ENCODE measurements at regions not wholly inside any gene's neighbourhood (a gene's known extent, or its start where the extent isn't known, plus 50 kb on each side); places are given as distances from the start of the nearest gene placed in this dataset.

- no peak for TF ChIP-seq CTCF (IDR thresholded peaks at IDR 0.05; ENCODE audit: low read depth, low read length)
- no peak overlapping the region for H3K4me3 ChIP-seq (ENCODE audit: low read depth, low read length)
Measured at GRCh38 chr18:1048032-1048431, 143.4 kb downstream of the ADCYAP1 start.

- no peak for TF ChIP-seq CTCF (IDR thresholded peaks at IDR 0.05; ENCODE audit: low read depth, low read length)
- H3K4me3 ChIP-seq (ENCODE audit: low read depth, low read length), result no peak overlapping the region
Measured at GRCh38 chr18:1049173-1049572, 144.5 kb downstream of the ADCYAP1 start.

GRCh38 chr18:1050012-1050657 is 145.5 kb downstream of the ADCYAP1 start:
- no peak for TF ChIP-seq CTCF (IDR thresholded peaks at IDR 0.05; ENCODE audit: low read depth, low read length)
- H3K4me3 ChIP-seq (ENCODE audit: low read depth, low read length), result no peak overlapping the region

GRCh38 chr18:1052301-1052700 is 147.6 kb downstream of the ADCYAP1 start:
- no peak for TF ChIP-seq CTCF (IDR thresholded peaks at IDR 0.05; ENCODE audit: low read depth, low read length)
- H3K4me3 ChIP-seq (ENCODE audit: low read depth, low read length), result no peak overlapping the region

GRCh38 chr18:1053331-1054315 is 149.0 kb downstream of the ADCYAP1 start:
- no peak for TF ChIP-seq CTCF (IDR thresholded peaks at IDR 0.05; ENCODE audit: low read depth, low read length)
- no peak overlapping the region for H3K4me3 ChIP-seq (ENCODE audit: low read depth, low read length)

GRCh38 chr18:1056404-1056803 is 151.7 kb downstream of the ADCYAP1 start:
- no peak for TF ChIP-seq CTCF (IDR thresholded peaks at IDR 0.05; ENCODE audit: low read depth, low read length)
- H3K4me3 ChIP-seq (ENCODE audit: low read depth, low read length), result no peak overlapping the region

- no peak overlapping the region for H3K4me3 ChIP-seq (ENCODE audit: low read depth, low read length)
Measured at GRCh38 chr18:1057367-1057766, 152.7 kb downstream of the ADCYAP1 start.

More at GRCh38 chr18:1057367-1057766, 152.7 kb downstream of the ADCYAP1 start:
- TF ChIP-seq CTCF (IDR thresholded peaks at IDR 0.05; ENCODE audit: low read depth, low read length), result no peak

All from WI38 (cell line).